ENCODE measurements at regions not wholly inside any gene's neighbourhood (a gene's known extent, or its start where the extent isn't known, plus 50 kb on each side); places are given as distances from the start of the nearest gene placed in this dataset.

- Histone ChIP-seq H2AFZ (ENCODE audit: low read length) (no peak overlapping the region), H3K4me1 (ENCODE audit: insufficient read depth, low read length, severe bottlenecking) (no peaks in the 10 kb centered on the region), H3K9ac (ENCODE audit: low read length) (no peak overlapping the region), H3K27ac (ENCODE audit: low read depth, low read length, poor library complexity, severe bottlenecking) (no peak overlapping the region), H3K9me2 (ENCODE audit: low read depth, low read length) (no peaks in the 10 kb centered on the region), H3K9me3 (ENCODE audit: low read length) (no peaks in the 10 kb centered on the region), H3K27me3 (ENCODE audit: insufficient read depth, low read length) (no peaks in the 10 kb centered on the region), H4K20me1 (ENCODE audit: insufficient read depth, low read length) (no peaks in the 10 kb centered on the region), H3F3A (ENCODE audit: insufficient read depth, low read length) (no peaks in the 10 kb centered on the region), H3K79me2 (ENCODE audit: insufficient read depth, low read length) (no peaks in the 10 kb centered on the region), H3K4me2 (ENCODE audit: low read length) (no peak overlapping the region), H3K36me3 (ENCODE audit: insufficient read depth, low read length) (no peaks in the 10 kb centered on the region), H3K4me3 (ENCODE audit: low read depth, low read length, poor library complexity, severe bottlenecking) (no peak overlapping the region)
- TF ChIP-seq EZH2 (IDR thresholded peaks at IDR 0.05; ENCODE audit: borderline replicate concordance, low read length) (no peak), CTCF (IDR thresholded peaks at IDR 0.05; ENCODE audit: low read length) (no peak)
These were observed 83.1 kb upstream of the HAO2 start for GRCh38 chr1:119285482-119285881.

- H3K4me2 ChIP-seq (ENCODE audit: low read length): no peak overlapping the region
- H2AFZ ChIP-seq (ENCODE audit: low read length): no peak overlapping the region
- H3K27me3 ChIP-seq (ENCODE audit: insufficient read depth, low read length): no peaks in the 10 kb centered on the region
- H3K9ac ChIP-seq (ENCODE audit: low read length): no peak overlapping the region
- peak; percentile 75 for TF ChIP-seq CTCF (IDR thresholded peaks at IDR 0.05; ENCODE audit: low read length)
- TF ChIP-seq EZH2 (IDR thresholded peaks at IDR 0.05; ENCODE audit: borderline replicate concordance, low read length): no peak
- H3K4me3 ChIP-seq (ENCODE audit: low read depth, low read length, poor library complexity, severe bottlenecking): no peak overlapping the region
- no peaks in the 10 kb centered on the region for H3K9me2 ChIP-seq (ENCODE audit: low read depth, low read length)
- H3K36me3 ChIP-seq (ENCODE audit: insufficient read depth, low read length): no peaks in the 10 kb centered on the region
- H3K27ac ChIP-seq (ENCODE audit: low read depth, low read length, poor library complexity, severe bottlenecking): no peak overlapping the region
- H3K4me1 ChIP-seq (ENCODE audit: insufficient read depth, low read length, severe bottlenecking): no peaks in the 10 kb centered on the region
- H3K79me2 ChIP-seq (ENCODE audit: insufficient read depth, low read length): no peaks in the 10 kb centered on the region
- no peaks in the 10 kb centered on the region for H4K20me1 ChIP-seq (ENCODE audit: insufficient read depth, low read length)
- no peaks in the 10 kb centered on the region for H3F3A ChIP-seq (ENCODE audit: insufficient read depth, low read length)
- no peaks in the 10 kb centered on the region for H3K9me3 ChIP-seq (ENCODE audit: low read length)
These were observed 81.9 kb upstream of the HAO2 start for GRCh38 chr1:119286587-119287181.

GRCh38 chr1:119288751-119289150 is 79.8 kb upstream of the HAO2 start:
- Histone ChIP-seq H3K79me2 (ENCODE audit: insufficient read depth, low read length) (no peaks in the 10 kb centered on the region), H2AFZ (ENCODE audit: low read length) (no peak overlapping the region), H3K9me3 (ENCODE audit: low read length) (no peaks in the 10 kb centered on the region), H3K4me1 (ENCODE audit: insufficient read depth, low read length, severe bottlenecking) (no peaks in the 10 kb centered on the region), H3K27me3 (ENCODE audit: insufficient read depth, low read length) (no peaks in the 10 kb centered on the region), H3F3A (ENCODE audit: insufficient read depth, low read length) (no peaks in the 10 kb centered on the region), H3K4me3 (ENCODE audit: low read depth, low read length, poor library complexity, severe bottlenecking) (no peak overlapping the region), H4K20me1 (ENCODE audit: insufficient read depth, low read length) (no peaks in the 10 kb centered on the region), H3K9me2 (ENCODE audit: low read depth, low read length) (no peaks in the 10 kb centered on the region), H3K27ac (ENCODE audit: low read depth, low read length, poor library complexity, severe bottlenecking) (no peak overlapping the region), H3K9ac (ENCODE audit: low read length) (no peak overlapping the region), H3K36me3 (ENCODE audit: insufficient read depth, low read length) (no peaks in the 10 kb centered on the region), H3K4me2 (ENCODE audit: low read length) (no peak overlapping the region)
- TF ChIP-seq EZH2 (IDR thresholded peaks at IDR 0.05; ENCODE audit: borderline replicate concordance, low read length): no peak
- TF ChIP-seq CTCF (IDR thresholded peaks at IDR 0.05; ENCODE audit: low read length): no peak
